NCI-H1048 (cell line): ENCODE measurements at regions not wholly inside any gene's neighbourhood (a gene's known extent, or its start where the extent isn't known, plus 50 kb on each side); places are given as distances from the start of the nearest gene placed in this dataset.
"Not testable (repeated sequence)": the region's sequence is repeated elsewhere in the genome, so short reads cannot be mapped to it uniquely, and the experiment has no call there.

Source experiments
- DNase-seq: peaks from one replicate; lab custom pipeline; 2025; lab: John Stamatoyannopoulos, UW

DNA sequence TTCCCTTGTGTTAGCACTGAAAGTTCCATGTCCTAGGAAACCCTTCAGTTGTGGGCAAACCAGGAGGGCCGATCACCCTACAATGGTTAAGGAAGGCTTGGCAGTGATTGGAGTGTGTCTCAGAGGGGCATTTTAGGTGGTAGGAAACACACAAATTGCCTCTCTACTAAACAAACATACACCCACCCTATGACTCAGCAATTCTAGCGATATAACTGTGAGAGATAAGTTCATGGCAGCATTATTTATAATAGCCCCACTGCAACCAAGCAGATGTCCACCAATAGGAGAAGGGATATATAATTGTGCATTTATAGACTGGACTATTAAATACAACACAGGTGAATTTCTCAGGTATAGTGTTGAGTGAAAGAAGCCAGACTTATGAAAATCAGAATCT is 543.1 kb downstream of the UQCRFS1 start:
- DNase-seq: no peak

GRCh38 chr19:28667348-28667977 is 545.5 kb downstream of the UQCRFS1 start:
- no peak for DNase-seq

DNA sequence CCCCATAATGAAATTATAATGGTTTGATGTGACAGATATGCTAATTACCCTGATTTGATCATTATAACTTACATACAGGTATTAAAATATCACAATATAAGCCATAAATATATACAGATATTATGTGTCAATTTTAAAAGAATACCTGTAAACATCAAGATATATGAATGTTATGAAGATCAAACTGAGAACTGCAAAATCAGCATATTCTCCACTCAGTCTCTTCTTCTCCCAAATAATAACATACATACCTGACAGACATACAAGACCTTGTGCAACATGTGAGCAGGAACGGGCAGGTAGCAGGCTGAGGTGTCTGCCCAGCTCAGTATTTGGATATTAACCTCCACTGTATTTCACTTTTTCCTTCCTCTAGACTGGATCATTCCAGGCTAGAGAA is 547.2 kb downstream of the UQCRFS1 start:
- DNase-seq: no peak

DNA sequence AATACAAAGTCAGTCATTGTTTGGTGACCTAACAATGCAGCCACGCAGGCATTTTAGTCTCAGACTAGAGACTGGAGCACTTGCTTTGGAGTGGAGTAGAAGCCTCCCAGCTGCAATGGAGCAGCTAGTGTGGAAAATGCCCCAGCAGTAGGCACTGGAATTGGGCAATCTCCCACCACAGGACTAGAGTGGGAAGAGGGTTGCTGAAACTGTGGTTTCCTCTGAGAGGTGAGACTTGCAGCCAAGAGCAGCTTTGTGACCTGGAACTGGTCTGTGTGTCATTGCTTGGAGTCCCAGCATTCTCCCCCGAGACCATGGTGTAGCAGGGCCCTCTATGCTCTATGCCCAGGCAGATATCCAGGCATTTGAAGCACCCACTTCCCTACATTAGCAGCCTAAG is 556.3 kb downstream of the UQCRFS1 start:
- DNase-seq: no peak

GRCh38 chr19:28655054-28655453 is 557.9 kb downstream of the UQCRFS1 start:
- DNase-seq: no peak

DNA sequence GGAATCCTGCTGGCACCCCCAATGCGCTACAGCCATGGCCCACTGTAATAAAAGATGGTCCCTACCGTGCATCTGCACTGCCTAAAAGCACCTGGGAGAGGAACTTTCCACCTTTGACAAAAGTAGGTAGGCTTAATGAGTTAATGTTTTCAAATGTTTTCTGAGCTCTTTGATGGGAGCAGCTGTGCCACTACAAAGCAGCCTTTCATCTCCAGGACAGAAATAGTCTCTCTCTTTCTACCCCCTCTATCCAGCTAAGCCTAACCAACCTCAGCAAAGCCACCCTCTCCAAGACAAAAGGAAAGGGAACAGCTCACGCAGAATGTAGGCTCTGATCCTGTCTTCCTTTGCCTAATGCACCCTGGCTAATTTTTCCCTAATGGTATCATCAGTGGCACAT is 560.2 kb downstream of the UQCRFS1 start:
- no peak for DNase-seq

- DNase-seq: no peak
Observed at GRCh38 chr19:28646629-28647028, 566.3 kb downstream of the UQCRFS1 start.

DNA sequence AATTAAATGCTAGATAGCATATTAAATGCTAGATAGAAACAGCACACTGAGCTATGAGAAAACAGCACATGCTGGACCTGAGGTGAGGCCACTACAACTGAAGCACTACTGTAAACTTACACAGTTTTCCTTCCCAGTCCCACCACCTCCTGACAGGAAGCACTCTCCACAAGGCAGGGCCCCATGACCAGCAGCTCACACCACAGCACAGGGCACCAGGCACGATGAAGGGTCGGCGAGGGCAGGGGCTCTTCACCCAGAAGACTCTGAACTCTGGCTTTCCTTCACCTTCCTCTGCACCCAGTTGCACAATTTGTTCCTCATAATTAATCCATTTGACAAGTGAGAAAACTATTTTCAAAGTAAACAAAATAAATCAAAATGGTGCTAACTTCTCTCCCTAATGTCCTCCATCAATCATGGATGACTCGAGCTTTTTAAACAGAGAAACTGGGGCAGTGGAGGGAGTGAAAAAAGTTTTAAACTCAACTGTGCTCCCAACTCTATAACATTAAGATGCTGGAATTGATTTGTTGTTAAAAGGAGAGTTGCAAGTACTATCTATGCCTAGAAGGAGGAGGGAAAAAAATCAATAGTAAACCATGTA is 568.7 kb downstream of the UQCRFS1 start:
- DNase-seq: no peak

- no peak for DNase-seq
Observed at GRCh38 chr19:28642787-28643683, 569.9 kb downstream of the UQCRFS1 start.

GRCh38 chr19:28641395-28641794 is 571.6 kb downstream of the UQCRFS1 start:
- DNase-seq: no peak

DNA sequence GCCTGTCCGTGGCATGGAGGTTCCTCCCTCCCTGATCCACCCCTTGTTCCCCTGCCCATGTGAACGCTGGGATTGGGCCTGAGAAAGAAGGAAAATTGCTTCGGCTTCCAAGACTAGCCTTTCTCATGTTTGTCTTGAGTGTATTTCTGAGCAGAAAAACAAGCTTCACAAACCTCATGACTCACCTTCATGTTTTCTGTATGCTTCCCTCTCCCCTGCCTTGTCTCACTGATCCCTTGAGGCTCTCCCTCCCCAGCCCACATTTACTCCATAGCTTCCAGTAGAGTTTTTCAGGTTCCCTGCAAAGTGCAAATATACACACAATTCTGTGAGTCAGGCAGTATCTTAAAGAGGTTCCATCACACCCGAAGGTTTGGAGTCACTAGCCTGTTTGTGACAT is 572.4 kb downstream of the UQCRFS1 start:
- DNase-seq: no peak

- DNase-seq: no peak
Observed at GRCh38 chr19:28638445-28638844, 574.5 kb downstream of the UQCRFS1 start.

DNA sequence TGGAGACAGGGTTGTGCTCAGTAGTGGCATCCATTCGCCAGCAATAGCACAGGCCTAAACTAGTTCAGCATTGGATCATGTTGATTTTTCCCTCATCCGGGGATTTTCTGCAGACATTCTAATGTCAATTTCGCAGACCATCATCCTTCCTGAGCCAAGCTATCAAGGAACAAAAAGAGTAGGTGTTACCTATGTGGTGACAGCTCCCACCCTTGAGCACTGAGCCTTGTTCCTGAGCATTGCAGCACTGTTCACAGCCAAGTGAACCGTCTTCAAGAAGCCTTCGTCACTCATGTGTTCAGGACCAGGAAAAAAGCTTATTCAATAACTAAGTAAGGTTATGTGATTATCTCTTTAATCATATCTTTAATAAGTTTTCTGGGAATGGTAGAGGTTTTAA is 576.2 kb downstream of the UQCRFS1 start:
- no peak for DNase-seq

GRCh38 chr19:28636016-28636629 is 576.8 kb downstream of the UQCRFS1 start:
- no peak for DNase-seq

DNA sequence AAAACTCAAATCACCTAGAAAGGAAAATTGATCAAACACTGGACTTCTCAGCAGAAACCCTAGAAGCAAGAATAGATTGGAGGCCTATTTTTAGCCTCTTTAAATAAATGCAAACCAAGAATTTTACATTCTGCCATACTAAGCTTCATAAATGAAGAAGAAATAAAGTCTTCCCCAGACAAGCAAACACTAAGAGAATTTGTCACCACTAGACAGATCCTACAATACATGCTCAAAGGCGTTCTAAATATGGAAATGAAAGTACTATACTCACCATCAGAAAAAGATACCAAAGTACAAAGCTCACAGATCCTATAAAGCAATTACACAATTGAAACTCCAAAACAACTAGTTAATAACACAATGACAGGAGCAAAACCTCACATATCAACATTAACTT is 578.1 kb downstream of the UQCRFS1 start:
- no peak for DNase-seq

DNA sequence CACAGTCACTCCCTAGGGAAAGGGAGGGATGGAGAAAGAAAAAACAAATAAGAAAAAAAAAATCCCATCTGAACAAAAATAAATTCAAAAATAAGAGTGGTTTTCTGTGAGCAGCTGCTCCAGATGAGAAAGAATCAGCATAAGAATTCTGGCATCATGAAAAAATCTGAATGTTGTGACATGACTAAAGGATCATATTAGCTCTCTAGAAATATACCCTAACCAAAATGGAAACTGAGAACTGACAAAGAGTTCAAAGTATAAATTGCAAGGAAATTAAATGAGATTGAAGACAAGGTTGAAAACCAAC is 579.0 kb downstream of the UQCRFS1 start:
- DNase-seq: no peak

- no peak for DNase-seq
Observed at GRCh38 chr19:28633319-28634018, 579.5 kb downstream of the UQCRFS1 start.

- no peak for DNase-seq
Observed at GRCh38 chr19:28632371-28633080, 580.4 kb downstream of the UQCRFS1 start.

DNA sequence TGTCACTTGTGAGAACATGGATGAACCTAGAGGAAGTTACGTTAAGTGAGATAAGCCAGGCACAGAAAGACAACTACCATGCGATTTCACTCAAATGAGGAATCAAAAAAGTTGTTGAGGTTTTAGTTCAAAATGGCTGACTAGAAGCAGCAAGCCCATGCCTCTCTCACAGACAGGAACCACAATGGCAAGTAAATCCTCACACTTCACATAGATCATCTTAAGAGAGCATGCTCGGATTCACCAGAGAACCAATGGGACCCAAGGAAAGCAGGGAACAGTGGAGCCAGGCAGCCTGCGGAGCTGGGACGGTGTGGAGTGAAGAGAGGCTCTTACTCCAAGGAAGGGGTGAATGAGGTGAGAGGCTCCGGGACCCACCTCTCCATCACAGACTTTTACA is 581.0 kb downstream of the UQCRFS1 start:
- no peak for DNase-seq

DNA sequence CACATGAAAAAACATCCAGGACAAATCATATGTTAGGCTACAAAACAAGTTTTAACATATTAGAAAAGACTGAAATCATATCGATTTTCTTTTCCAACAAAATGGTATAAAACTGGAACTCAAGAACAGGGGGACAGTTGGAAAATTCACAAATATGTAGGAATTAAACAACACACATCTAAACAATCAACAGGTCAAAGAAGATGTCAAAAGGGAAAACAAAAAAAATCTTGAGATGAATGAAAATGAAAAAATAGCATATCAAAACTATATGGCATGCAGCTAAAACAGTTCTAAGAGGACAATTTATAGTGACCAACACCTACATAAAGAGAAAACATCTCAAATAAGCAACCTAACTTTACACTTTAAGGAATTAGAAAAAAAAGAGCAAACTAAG is 585.3 kb downstream of the UQCRFS1 start:
- no peak for DNase-seq

- not testable (repeated sequence) for DNase-seq
Observed at GRCh38 chr19:28626407-28626806, 586.5 kb downstream of the UQCRFS1 start.
